HuH-7.5 (cell line): ENCODE measurements at regions not wholly inside any gene's neighbourhood (a gene's known extent, or its start where the extent isn't known, plus 50 kb on each side); places are given as distances from the start of the nearest gene placed in this dataset.
"Not testable (repeated sequence)": the region's sequence is repeated elsewhere in the genome, so short reads cannot be mapped to it uniquely, and the experiment has no call there.

ENCODE experiments used
- DNase-seq: peaks from one replicate; pipeline ENCODE4 v3.0.0; 2011; ENCODE audit warnings: low spot score

- no peak for DNase-seq
These were observed 427.6 kb downstream of the SPRY2 start for GRCh38 chr13:79913141-79913827.

- DNase-seq, result no peak
These were observed 428.5 kb downstream of the SPRY2 start for GRCh38 chr13:79912403-79912802.

DNA sequence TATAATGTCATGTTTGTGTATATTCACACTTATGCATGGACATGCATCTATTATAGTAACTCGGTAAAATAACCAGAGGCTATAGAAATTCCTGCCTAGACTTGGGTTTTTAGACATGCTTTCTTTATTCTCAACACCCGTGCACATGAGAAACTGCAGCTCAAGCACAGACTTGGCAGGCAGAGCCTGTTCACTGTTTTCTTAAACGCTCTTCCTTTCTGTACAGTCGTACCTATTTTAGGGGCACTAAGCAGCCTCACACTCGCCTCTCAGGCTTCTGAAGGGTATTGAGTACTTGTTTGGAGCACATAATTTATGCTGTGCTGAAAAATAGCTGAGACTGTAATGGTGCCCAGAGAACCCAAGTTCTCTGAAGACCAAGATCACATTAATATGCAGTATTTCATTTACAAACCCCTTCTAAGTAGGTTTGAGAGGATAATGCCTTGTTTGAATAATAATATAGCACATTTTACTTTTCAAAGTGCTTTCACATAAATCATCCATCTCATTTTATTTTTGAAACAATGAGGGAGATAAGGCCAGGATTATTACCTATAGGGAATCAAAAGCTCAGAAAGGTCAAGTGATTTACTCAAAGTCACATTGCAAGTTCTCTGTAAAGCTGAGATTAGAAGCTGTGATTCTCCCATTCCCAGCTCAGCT, 429.9 kb downstream of the SPRY2 start:
- no peak for DNase-seq

DNA sequence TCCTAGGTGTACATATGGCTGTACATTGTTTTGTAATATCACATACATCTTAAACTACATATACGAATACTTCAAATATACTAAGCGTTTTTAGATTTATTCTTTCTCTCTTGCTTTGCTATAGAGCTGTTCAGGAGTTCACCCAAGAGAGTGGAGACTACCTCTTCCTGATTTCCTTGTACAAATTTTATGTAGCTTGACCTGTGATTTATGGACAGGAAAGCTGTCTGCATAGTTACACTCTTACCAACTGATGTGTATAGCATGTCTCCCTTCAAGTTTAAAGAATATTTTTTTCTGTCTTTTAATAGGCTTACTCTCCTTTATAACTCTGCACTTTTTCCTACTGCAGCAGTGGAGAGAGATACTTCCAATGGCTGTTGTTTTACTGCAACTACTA, 428.7 kb downstream of the NDFIP2 start:
- DNase-seq, result no peak

GRCh38 chr13:79908381-79908780, 427.4 kb downstream of the NDFIP2 start:
- DNase-seq, result no peak

DNA sequence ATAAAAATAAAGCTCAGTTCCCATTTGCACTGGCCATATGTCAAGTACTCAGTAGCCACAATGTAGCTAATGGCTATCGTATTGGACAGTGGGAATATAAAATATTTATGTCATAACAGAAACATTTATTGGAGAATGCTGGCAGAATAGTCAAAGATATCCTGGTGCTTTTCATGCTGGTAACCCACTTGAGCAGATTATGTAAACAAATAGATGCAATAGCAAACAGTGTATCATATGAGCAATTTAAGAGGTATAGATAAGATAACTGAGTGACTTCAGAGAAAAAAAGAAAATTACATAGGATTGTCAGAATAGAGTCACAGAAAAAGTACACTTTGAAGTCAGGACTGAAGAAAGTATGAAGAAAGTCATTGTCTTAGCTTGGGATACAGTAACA, 426.6 kb downstream of the NDFIP2 start:
- DNase-seq, result no peak

DNA sequence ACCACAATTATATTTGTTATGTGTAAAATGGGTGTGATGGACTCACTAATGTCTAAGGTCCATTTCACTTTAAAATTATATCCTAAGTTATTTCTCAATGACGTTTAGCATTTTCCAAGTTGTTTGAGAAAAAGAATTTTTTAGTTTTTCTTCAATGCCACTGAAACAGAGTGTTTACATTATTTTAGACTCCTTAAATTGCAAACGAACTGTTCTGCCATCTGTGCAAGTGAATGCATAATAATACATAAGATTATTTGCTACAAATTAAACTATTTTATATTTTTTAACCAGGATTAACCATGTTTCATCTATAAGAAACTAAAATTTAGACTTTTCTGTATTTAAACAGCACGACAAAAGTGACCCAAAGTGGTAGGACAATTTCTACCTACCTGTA, 425.4 kb downstream of the NDFIP2 start:
- no peak for DNase-seq

DNA sequence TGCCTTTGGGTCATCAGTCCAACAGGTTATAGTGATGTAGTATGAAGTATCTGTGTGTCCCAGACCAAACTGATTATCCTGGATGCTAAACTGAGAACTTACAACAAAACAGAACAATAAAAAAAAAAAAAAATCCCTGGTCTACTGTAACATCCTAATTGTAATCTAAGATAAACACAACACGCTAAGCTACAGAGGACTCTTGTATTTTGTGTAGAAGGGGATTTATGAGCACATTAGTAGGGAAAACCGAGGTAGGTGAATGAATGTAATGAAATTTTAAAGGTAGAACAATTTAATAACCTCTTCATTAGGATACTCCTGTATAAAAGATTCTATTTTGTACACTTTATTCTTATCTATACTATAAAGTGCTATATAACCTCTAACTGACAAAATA, 424.1 kb downstream of the NDFIP2 start:
- DNase-seq, result no peak

DNA sequence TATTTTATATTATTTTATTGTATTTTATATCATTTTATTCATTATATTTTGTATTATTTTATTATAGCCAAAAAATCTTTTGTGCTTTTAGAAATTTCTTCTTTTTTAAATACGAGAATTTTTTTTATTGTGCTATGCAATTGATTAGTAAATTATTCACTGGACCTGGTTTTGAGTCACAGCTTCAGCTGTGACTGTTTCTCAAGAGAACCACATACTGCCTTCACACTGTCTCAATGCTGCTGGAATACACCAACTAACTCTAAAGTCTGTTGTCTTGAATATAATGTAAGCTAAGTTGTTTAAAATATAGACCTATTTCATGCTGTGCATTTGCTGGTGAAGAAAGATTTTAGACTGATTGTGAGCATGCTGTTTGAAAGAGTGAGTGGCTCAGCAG, 423.6 kb downstream of the NDFIP2 start:
- no peak for DNase-seq

GRCh38 chr13:79901336-79901735, 420.4 kb downstream of the NDFIP2 start:
- DNase-seq, result no peak

GRCh38 chr13:79900356-79900755, 419.4 kb downstream of the NDFIP2 start:
- DNase-seq, result no peak

DNA sequence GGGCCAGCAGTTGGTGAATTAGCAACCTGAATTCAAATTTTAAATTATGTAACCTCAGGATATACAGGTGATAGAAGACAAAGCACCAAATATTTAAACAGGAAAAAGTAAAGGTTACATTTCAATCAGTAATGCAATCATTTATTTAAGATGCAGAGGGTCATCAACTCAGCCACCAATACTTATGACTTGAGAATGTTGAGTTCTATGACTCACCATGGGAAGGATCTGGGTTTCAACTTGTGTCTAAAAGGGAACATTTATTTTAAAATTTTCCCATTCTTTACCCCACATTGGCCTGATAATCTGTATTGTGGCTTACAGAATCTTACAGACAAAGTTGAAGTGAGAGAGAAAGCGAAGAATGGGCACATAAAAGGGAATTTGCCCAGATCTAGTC, 418.0 kb downstream of the NDFIP2 start:
- DNase-seq, result no peak

DNA sequence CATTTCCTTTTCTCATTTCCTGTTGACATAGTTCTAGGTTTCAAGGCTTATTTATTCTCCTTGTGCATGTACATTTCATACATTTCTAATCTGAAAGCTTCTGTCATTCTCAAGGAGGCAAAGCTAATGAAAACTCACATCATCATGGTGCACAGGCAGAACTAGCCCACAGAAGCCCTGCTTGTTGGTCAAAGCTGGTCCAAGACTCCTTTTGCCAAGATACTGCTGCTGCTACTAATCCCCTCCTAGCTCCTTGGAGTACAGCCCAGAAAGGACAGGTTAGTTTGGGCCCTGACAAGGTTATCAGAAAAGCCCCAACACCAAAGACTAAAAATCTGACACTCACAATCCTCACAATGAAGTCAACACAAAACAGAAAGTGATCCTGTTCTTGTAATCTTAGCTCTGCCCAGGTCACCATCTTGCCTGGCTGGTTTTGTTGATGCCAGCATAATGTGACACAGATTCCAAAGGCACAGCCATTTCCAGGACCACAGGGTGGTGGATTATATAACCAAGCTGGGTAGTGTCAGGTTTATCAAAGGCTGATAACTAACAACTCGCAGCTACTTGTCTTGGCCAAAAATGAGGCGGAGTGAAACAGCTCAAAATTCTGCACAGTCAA, 417.4 kb downstream of the NDFIP2 start:
- no peak for DNase-seq

DNA sequence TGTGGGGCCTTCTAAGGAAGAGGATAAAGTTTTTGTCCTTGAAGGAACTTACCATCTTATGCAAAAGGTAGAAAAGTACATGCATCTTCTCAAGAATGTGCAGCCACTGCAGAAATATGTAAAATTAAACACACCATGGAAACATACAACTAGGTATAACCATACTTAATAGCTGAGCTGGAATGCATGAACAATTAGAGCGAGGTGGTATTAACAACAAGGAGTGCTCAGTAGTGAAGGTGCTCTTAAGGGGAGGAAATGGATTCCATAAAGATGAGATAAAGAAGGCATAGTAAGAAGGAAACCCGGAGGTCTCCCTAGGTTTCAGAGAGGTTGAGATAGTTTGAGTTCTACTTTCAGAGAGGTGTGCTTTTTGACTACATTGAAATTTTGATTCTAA, 415.9 kb downstream of the NDFIP2 start:
- no peak for DNase-seq

- no peak for DNase-seq
These were observed 414.5 kb downstream of the NDFIP2 start for GRCh38 chr13:79895416-79895815.

- not testable (repeated sequence) for DNase-seq
These were observed 406.3 kb downstream of the NDFIP2 start for GRCh38 chr13:79887278-79887677.

- no peak for DNase-seq
These were observed 405.6 kb downstream of the NDFIP2 start for GRCh38 chr13:79886601-79887000.

DNA sequence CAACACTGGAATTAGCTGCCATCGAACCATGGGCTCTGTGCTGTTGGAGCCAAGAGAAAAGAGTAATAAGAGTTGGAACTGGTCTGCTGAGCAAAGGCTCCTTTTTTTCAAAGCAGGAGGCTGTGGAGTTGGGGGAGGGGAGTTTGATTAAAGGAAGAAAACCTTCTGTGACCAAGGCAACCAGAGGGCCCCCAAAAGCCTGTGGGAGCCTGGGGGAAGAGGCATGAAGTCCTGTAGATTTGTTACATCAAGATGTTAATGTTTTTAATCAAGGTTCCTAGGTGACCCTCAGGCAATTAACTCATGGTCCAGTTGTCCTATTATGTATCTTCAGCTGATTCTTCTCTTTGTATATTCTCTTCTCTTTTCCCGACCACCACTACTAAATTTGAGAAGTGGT, 403.9 kb downstream of the NDFIP2 start:
- no peak for DNase-seq

DNA sequence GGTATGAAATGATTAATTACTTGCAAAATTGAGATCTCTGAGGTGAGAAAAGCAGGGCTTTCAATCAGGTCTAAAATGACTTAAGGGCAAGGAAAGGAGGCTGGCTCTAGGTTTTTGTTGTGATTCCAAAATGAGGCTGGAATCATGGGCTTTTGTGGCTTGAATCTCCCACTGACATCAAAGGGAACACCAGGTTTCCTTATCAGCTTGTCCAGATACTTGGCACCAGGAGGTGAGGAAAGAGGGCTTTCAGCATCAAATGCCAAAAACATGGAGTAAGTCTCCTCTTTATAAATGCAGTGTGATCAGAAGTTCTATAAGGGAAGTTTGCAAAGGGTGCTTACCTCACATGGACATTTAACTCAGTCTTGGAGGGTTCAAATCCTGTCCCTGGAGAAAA, 402.3 kb downstream of the NDFIP2 start:
- DNase-seq, result no peak

- DNase-seq, result no peak
These were observed 399.9 kb downstream of the NDFIP2 start for GRCh38 chr13:79880818-79881217.

DNA sequence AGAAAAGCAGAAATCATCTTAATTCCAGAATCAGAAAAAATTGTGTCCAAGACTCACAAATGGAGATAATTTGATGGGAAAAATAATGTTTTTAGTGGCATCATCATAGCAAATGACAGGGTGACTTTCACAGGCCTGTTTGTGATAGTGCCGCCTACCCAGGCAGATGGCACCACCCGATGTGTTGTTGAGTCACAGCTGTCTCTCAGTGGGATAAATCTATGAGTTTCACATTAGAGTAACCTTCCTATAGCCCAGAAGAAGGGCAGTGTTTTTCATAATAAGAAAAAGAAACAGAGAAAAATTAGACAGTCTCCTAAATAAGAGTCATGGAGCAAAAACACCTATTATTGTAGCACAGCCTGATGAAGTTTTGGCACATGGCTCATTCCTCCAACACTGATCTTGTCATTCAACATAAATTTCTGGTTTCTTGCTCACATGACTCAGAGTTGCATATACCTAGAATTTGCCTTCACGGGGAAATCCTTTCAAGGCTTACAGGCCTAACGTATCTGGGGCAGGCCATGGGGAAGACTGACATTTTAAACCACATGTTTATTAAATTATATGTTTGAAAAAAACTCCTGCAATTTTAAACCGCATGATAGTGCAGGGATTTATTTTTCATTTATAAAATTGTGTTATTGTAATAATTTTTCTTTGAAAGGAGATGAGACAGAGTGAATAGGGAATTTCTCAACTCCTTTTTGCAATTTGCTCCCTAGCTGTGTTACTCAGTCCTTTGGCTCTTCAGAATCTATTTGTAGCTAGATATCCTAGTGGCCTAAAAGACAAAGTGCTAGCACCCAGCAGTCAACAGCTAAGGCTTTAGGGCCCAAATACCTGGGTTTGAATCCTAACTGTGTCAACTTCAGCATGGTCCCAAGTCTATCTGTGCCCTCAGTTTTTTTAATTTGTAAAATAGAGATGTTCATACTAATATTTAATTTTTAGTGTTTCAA, 393.7 kb downstream of the NDFIP2 start:
- no peak for DNase-seq

DNA sequence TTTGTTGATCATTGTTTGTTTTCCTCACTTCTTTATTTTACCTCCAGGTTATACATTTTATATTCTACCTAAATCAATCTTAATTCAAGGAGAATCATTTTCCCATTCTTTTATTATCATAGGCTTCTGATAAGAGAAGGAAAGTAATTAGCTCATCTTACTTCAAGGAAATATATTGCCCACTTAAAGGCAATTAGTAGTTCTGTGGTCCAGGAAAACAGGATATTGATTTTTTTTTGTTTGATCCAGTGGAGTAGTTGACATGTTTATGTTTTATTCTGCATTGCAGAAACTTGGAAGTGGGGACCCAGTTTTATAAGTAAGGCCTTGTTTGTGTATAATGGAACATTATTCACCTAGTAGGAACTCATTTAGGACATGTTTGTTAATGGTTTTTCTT, 390.6 kb downstream of the NDFIP2 start:
- DNase-seq, result no peak
